ENCODE measurements at regions not wholly inside any gene's neighbourhood (a gene's known extent, or its start where the extent isn't known, plus 50 kb on each side); places are given as distances from the start of the nearest gene placed in this dataset.
"Not testable (repeated sequence)": the region's sequence is repeated elsewhere in the genome, so short reads cannot be mapped to it uniquely, and the experiment has no call there.

- no peak for TF ChIP-seq CTCF (IDR thresholded peaks at IDR 0.05; ENCODE audit: insufficient read depth, low read depth, low read length, missing control alignments)
- no peak for DNase-seq (ENCODE audit: low read depth)
- H3K4me3 ChIP-seq (ENCODE audit: low read length), result no peak overlapping the region
Observed at GRCh38 chr1:76715474-76715873, 151.8 kb upstream of the ST6GALNAC5 start.

DNA sequence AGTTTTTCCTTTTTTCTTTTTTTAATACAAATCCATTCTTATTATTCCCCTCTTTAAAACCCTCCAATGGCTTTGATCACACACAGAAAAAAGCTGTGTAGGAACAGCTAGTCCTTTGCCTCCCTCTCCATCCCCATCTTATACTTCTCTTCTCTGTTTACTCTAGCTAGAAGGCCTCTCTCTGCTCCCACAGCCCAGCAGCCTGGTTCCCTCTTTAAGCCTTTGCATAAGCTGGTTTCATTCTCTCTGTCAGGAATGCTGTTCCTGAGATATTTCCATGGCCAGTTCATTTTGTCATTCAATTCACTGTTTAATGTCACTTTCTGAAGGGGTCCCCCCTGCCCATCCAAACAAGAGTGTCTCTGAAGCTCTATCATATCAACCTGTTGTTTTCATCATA is 143.3 kb upstream of the ST6GALNAC5 start:
- no peak for TF ChIP-seq CTCF (IDR thresholded peaks at IDR 0.05; ENCODE audit: insufficient read depth, low read depth, low read length, missing control alignments)
- H3K4me3 ChIP-seq (ENCODE audit: low read length), result no peak overlapping the region
- no peak for DNase-seq (ENCODE audit: low read depth)

- TF ChIP-seq CTCF (IDR thresholded peaks at IDR 0.05; ENCODE audit: insufficient read depth, low read depth, low read length, missing control alignments), result no peak
- no peak for DNase-seq (ENCODE audit: low read depth)
- no peak overlapping the region for H3K4me3 ChIP-seq (ENCODE audit: low read length)
Observed at GRCh38 chr1:76724816-76725215, 142.5 kb upstream of the ST6GALNAC5 start.

DNA sequence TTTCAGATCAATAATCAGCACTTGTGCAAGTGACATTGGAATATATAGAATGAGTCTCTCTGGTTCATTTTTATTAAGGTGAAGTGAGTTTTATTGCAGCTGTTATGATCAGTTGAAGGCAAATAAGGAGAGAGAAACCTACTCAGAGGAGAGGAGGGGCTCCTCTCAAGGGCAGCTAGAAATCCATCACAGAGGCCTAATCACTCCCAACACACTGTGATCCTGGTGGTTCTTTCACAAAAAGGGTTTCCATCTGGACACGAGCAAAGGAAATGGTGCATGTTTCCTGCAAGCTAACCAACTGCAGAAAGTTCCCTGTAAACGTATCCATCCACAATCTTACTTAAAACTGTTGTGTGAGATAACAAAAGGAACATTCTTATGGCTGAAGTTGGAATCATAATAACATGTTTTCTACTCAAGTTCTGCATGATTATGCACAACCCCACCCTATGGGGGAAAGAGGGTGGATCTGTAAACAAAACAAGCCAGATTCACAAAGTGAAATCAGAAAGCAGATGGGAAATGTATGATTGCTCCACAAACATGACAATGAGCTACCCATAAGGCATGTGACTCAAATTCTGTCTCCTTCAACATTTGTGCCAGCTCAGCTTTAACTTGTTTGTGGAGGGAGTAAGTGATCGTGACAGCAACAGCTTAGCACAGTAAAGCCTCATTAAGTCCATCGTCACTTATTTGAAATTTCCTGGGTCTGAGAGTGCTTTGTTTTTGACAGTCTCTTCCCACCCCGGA is 141.2 kb upstream of the ST6GALNAC5 start:
- H3K4me3 ChIP-seq (ENCODE audit: low read length), result no peak overlapping the region
- DNase-seq (ENCODE audit: low read depth), result peak; percentile 4
- no peak for TF ChIP-seq CTCF (IDR thresholded peaks at IDR 0.05; ENCODE audit: insufficient read depth, low read depth, low read length, missing control alignments)

DNA sequence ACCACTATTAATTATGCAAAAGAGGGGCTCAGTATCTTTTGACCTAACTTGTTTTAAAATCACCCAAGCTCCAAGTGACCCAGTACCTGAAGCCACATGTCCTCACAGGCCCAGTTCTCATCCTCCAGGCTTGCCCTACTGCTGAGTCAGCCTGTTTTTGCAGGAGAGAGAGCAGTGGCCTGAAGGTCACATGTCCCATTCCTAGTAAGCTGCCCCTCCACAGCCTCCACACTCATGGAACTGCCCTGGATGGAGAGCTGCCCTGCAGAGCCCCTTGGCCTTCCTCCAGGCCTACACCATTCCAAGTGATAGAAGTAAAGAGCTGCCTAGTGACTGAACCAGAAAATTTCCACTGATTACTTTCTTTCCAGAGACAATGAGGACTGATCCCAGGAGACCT is 139.8 kb upstream of the ST6GALNAC5 start:
- peak; percentile 8 for DNase-seq (ENCODE audit: low read depth)
- no peak overlapping the region for H3K4me3 ChIP-seq (ENCODE audit: low read length)
- TF ChIP-seq CTCF (IDR thresholded peaks at IDR 0.05; ENCODE audit: insufficient read depth, low read depth, low read length, missing control alignments), result no peak

DNA sequence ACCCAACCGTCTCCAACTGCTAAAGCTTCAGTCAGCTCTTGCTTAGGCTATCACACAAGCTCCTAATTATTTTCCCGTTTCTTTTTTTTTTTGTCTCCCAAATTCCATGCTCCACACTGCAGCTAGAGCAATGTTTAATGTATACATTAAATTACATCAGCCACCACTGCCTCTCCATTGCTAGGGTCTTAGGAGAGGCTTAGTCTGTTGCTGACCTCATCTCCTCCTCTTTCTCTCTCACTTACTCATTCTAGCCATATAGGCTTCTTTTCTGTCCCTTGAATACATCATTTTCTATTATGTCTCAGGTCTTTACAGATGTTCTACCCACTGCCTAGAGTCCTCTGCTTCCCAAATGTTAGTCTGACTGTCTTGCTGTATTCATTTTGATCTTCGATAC is 138.1 kb upstream of the ST6GALNAC5 start:
- TF ChIP-seq CTCF (IDR thresholded peaks at IDR 0.05; ENCODE audit: insufficient read depth, low read depth, low read length, missing control alignments), result no peak
- no peak for DNase-seq (ENCODE audit: low read depth)
- H3K4me3 ChIP-seq (ENCODE audit: low read length), result no peak overlapping the region

GRCh38 chr1:76730027-76730426 is 137.3 kb upstream of the ST6GALNAC5 start:
- no peak for DNase-seq (ENCODE audit: low read depth)
- TF ChIP-seq CTCF (IDR thresholded peaks at IDR 0.05; ENCODE audit: insufficient read depth, low read depth, low read length, missing control alignments), result no peak
- no peak overlapping the region for H3K4me3 ChIP-seq (ENCODE audit: low read length)

DNA sequence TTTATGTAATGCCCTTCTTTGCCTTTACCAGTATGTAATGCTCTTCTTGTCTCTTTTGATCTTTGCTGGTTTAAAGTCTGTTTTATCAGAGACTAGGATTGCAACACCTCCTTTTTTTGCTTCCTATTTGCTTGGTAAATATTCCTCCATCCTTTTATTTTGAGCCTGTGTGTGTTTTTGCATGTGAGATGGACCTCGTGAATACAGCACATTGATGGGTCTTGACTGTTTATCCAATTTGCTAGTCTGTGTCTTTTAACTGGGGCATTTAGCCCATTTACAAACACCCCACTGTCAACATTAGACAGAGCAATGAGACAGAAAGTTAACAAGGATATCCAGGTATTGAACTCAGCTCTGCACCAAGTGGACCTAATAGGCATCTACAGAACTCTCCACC is 128.9 kb upstream of the ST6GALNAC5 start:
- not testable (repeated sequence) for DNase-seq (ENCODE audit: low read depth); H3K4me3 ChIP-seq (ENCODE audit: low read length)

DNA sequence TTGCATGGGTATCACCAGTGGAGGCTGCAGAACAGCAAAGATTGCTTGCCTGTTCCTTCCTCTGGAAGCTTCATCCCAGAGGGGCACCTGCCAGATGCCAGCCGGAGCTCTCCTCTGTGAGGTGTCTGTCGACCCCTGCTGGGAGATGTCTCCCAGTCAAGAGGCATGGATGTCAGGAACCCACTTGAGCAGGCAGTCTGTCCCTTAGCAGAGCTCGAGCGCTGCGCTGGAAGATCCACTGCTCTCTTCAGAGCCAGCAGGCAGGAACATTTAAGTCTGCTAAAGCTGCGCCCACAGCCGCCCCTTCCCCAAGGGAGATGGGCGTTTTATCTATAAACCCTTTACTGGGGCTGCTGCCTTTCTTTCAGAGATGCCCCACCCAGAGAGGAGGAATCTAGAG is 126.3 kb upstream of the ST6GALNAC5 start:
- DNase-seq (ENCODE audit: low read depth); H3K4me3 ChIP-seq (ENCODE audit: low read length): not testable (repeated sequence)

Measured in epithelial cell of esophagus (primary cell).